GM12801 (cell line): ENCODE measurements at regions not wholly inside any gene's neighbourhood (a gene's known extent, or its start where the extent isn't known, plus 50 kb on each side); places are given as distances from the start of the nearest gene placed in this dataset.

Source experiments
- TF ChIP-seq, protein P1 (sequence below): IDR thresholded peaks from one replicate; pipeline ENCODE4 v1.5.1; 2011; ENCODE audit warnings: control low read depth; ENCODE audit not compliant: insufficient read length; ENCODE audit errors: extremely low read depth

GRCh38 chr2:8099267-8099582, 582.6 kb upstream of the ID2 start:
- TF ChIP-seq, protein P1, sequence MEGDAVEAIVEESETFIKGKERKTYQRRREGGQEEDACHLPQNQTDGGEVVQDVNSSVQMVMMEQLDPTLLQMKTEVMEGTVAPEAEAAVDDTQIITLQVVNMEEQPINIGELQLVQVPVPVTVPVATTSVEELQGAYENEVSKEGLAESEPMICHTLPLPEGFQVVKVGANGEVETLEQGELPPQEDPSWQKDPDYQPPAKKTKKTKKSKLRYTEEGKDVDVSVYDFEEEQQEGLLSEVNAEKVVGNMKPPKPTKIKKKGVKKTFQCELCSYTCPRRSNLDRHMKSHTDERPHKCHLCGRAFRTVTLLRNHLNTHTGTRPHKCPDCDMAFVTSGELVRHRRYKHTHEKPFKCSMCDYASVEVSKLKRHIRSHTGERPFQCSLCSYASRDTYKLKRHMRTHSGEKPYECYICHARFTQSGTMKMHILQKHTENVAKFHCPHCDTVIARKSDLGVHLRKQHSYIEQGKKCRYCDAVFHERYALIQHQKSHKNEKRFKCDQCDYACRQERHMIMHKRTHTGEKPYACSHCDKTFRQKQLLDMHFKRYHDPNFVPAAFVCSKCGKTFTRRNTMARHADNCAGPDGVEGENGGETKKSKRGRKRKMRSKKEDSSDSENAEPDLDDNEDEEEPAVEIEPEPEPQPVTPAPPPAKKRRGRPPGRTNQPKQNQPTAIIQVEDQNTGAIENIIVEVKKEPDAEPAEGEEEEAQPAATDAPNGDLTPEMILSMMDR: no peak

- TF ChIP-seq, protein P1: no peak
These were observed 580.1 kb upstream of the ID2 start for GRCh38 chr2:8101614-8102277.

DNA sequence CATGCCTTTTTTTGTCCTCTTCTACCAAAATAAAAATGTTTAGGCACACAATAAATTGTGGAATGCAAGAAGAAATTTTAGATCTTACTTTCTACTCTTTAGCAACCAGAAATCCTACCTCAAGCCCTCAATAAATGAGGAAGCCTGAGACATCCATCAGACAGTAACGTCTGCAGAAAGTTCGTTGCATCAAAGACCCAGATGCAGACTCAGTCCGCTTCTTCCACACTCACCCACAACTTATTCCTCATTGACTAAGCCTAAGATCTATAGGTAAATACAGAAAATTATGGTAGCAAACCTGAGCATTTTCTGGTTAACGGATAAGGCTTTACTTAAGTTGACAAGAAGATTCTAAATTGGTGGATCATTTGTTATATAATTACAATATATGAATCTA, 579.4 kb upstream of the ID2 start:
- TF ChIP-seq, protein P1: no peak

GRCh38 chr2:8103085-8103708, 578.7 kb upstream of the ID2 start:
- TF ChIP-seq, protein P1: no peak

GRCh38 chr2:8107150-8107549, 574.7 kb upstream of the ID2 start:
- TF ChIP-seq, protein P1: no peak

- TF ChIP-seq, protein P1: no peak
These were observed 574.1 kb upstream of the ID2 start for GRCh38 chr2:8107621-8108378.

GRCh38 chr2:8110716-8111115, 571.1 kb upstream of the ID2 start:
- TF ChIP-seq, protein P1: no peak
